Hematopoietic multipotent progenitor cell treated with erythropoietin and hydrocortisone succinate and interleukin-3 and kit ligand, for 17 days (in vitro differentiated cells): ENCODE measurements at regions not wholly inside any gene's neighbourhood (a gene's known extent, or its start where the extent isn't known, plus 50 kb on each side); places are given as distances from the start of the nearest gene placed in this dataset.

Source experiments
- DNase-seq: peaks from one replicate; pipeline ENCODE4 v3.0.0-alpha.2; 2015; ENCODE audit warnings: low spot score

DNA sequence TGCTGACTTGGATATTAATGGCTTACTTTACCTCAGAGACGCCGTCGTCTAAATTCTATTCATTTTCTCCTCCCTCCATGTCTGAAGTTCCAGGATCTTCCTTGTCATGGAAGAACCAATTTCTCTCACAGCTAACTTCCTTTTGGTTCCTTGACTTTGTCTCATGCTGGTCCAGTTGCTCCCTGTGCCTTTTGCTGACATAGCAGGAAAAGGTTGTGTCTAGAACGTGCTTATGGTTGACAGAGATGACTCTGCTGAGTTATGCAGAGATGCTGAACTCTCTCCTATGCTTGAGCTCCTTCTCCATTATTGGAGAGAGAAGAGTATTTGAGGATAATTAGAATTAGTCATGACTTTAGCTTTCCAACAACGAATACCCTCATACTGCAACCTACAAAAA, 1338.9 kb downstream of the MAT2B start:
- DNase-seq = no peak

DNA sequence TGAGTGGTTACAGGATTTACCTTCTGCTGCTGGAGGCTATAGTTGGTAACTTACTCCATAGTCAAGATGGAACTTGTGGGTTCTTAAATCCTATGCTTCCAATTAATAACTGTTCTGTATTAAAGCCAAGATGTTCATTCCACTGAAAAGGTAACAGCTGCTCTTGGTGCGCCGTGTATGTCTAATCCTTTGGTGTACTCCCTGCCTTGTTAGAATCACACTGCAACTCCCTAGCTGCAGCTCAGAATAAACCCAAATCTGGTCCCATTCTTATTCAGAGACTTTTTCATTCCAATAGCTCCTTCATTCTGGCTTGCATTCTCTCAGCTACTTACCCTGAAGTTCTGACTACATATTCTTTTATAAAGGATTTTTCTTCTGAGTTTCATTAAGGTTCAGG, 1355.5 kb downstream of the MAT2B start:
- no peak for DNase-seq

DNA sequence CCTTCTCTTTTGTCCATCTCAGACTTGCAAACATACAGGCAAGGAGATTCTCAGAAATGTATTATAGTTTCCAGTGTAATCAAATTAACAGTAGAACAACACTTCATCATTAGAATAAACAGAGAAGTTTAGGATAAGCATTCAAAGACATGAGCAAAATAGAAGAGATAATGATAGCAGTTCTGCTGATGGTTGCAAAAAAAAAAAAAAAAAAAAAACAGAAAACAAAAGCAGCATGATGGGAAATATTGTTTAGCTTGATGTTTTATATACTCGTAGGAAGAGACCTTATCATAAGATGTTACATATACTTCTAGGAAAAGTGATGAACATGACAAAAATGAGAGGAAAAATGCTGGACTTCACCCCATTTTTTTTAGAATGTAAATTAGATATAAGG, 1356.2 kb downstream of the MAT2B start:
- DNase-seq = no peak

DNA sequence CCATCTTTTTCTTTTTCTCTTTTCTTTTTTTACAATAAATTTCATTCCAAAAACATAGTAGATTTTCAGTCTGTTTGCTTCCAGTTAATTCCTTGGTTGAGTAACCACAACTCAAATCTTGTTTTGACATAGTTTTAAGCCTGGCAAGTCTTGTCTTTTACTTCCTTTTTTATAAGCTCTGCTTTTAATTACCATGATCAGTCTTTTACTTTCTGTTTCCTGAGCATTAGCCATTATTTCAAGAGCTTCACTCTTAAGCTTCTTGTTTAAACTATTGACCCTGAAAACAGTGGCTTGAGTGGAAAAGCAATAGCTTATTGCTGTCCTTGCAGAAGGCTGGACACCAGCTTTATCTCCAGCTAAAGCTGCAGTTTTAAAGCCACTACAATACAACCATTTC, 1363.3 kb downstream of the MAT2B start:
- DNase-seq = no peak

DNA sequence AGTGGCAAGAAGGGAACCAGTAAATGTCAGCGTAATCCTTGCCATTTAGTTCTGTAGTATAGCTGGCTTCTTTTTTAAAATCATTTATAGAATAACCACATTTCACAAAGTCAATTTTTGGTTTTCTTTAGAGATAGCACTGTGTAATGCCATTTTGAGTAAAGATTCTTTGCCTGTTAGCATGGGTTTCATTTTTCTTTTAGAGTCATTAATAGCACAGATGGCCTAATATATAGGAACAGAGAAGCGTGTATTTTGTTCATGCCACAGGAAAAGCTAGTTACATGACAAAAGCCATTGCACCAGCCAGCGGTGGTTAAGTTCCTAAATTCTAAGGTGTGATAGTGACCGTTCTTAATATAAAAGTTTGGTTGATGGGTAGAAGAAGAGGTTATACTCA, 1363.9 kb downstream of the MAT2B start:
- no peak for DNase-seq

DNA sequence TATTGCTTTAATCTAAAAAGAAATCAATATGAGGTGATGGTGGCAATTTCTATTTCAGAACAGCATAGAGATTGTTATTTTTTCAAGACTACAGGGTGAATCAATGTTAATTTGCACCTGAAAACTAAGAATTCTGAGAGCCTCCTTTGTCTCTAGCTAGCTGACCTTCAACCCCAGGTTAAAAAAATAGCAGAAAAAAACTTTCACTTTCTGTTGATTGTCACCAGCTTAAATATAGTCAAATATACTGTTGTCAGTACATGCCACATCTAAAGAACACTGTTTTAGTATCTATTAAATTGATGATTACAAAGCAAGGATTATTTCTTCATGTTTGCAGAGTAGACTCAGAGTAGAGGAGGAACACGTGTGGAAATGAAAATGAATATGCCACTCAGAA, 1371.4 kb downstream of the MAT2B start:
- no peak for DNase-seq

DNA sequence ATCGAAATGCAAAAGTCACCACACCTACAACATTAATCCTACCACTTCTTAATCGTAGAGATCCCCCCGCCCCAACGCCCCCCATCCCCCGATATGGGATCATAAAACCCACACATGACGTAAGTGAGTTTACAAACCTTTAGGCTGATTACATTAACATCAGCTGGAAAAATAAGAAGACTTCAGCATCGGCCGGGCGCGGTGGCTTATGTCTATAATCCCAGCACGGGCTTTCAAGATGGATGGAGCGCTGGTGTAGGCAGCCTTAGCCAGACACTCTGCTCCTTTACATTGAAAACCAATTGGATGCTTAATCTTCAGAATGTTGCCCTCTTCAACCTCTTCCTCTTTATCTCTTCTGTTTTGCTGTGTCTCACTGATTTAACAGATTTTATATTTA, 1376.0 kb downstream of the MAT2B start:
- no peak for DNase-seq

DNA sequence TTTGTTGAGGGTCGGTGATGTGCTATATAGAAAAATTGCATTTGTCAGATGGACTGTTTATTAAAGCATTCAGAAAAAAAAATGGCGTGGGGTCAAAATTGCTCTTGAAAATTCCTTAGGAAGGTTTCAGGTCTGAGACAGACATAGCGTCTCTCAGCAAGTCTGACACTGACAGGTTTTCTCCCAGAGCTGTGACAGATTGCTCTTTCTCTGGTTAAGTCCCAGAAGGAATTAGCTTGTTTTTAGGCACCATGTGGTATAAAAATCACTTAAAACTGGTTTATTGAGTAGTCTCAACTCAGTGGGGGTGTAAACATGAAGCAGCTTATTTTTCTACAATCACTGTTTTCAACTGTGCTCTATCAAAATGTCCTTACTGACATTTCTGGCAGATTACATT, 1379.8 kb downstream of the MAT2B start:
- DNase-seq = no peak

DNA sequence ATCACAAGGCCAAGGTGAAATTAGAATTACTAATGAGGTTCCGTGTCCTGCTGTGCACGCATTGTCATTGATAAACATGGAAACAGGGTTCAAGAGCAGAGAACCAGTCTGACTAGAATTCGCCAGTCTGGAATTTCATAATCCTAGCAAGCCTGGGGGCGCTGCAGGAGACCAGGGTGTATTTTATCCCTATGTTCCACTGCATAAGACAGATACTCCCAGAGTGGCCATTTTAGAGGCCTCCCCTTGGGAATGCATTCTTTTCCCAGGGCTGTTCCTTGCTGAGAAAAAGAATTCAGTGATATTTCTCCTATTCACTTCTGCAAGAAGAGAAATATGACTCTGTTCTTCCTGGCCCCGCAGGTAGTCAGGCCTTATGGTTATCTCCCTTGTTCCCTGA, 1387.7 kb downstream of the MAT2B start:
- no peak for DNase-seq

DNA sequence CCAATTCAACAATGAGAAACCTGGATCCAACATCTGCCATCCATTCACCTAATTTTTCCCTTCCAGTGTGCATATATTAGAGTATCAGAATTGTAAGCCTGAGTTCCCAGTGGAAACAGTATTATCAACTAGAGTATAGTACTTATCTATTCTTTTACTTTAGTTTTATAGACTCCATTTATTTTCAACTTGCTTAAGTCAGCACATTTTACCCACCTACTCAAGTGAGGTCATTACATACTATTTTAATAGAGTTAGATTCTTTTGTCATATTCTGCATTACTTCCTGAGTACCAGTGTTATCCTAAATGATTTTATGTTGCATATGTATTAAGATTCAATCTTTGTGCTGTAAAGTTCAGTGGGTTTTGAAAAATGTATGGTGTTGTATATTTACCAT, 1393.3 kb downstream of the MAT2B start:
- DNase-seq = no peak

DNA sequence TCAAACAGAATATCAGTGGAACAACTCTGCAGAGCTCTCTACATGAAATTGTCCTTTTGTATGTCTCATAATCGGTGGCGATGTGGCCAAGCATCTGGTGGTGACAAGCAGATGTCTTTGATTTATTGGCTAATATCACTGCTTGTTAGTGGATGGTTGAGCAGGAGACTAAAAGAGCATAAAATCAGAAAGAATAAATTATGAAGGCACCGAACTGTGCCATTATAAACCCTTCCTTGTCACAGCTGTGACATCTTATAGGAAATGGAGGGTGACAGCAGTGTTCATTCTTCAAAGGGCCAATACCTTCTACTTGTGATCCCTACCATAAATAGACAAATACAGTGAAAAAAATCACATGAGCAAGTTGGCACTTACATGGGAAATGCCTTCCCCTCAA, 1404.3 kb downstream of the MAT2B start:
- DNase-seq = no peak

DNA sequence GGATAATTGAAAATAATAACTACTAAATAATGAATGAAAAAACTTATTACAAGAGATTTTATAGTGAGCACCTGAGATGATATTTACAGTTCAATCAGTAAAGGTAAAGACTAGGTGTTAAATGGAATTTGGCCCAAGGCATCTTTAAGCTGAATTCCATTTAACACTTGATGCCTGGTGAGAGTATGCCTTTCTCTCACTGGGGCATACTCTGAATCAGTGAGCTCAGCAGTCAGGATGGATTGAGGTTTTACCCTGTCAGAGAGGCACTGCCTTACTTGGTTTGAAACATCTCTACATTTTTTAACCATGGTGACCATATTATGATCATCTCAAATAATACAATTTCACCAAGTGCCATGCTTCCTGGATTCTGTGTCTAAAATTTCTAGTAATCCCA, 1416.3 kb downstream of the MAT2B start:
- no peak for DNase-seq

DNA sequence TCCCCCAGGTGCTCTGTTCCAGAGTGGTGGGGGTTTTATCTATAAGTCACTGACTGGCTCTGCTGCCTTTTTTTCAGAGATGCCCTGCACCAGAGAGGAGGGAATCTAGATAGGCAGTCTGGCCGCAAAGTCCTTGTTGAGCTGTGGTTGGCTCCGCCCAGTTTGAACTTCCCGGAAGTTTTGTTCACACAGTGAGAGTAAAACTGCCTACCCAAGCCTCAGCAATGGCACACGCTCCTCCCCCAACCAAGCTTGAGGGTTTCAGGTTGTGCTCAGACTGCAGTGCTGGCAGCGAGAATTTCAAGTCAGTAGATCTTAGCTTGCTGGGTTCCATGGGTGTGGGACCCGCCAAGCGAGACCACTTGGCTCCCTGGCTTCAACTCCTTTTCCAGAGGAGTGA, 1428.6 kb downstream of the MAT2B start:
- DNase-seq = no peak

DNA sequence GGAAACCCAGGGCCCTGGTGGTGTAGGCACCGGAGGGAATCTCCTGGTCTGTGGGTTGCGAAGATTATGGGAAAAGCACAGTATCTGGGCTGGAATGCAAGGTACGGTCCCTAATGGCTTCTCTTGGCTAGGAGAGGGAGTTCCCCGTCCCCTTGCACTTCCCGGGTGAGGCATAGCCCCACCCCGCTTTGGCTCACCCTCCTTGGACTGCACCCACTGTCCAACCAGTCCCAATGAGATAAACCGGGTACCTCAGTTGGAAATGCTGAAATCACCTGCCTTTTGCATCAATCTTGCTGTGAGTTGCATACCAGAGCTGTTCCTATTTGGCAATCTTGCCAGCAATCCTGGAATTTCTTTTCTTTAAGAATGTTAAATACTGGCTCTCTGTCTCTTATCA, 1429.1 kb downstream of the MAT2B start:
- no peak for DNase-seq

DNA sequence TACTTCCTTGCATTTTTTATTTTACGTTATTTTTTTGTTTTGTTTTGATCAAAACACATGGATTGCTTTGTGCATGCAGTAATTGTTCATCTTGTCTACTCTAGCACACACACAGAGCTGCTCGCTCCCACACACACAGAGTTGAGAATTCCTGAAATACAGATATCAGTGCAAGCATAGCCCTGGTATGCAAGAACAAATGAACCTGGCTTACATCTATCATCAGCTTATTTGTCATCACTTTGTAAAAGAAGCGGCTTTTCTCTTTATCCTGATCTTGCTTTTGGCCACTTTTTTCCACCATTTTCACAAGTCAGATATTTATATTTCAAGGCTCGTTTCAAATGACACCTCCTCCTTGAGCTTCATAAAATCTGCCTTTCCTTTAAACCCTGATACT, 1435.7 kb downstream of the MAT2B start:
- DNase-seq = no peak

DNA sequence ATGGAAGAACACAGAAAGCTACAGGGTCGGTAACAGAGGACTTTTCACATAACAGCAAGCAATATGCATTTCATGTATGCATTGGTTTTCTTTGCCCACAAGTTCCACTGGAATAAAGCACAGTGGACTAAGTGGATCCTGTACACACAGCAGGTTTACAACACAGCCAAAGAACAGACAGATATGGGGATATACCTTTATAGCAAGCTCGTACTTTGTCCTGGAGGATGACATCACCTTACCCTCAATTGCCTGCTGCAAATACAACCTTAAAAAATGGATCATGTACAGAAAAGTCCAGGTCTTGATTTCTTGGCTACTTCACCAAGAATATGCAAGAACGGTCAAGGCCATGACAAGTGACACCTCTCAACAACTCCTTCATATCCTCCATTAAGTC, 1445.5 kb downstream of the MAT2B start:
- DNase-seq = no peak

DNA sequence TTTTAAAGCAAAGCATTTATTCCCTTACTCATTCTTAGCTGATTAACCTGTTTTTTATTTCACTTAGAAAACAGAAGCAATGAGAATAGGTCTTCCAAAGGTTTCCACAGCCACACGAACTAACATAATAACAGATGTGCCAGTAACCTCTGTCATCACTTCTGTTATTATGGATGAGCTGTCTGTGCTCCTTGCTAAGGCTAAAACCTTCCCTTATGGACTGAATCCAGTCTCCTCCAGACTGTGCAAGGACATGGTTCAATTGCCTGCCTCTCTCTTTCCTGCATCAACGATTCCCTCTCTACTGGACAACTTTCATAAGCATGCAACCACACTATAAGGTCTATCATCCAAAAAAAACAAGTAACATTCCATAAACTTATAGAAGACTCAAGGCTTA, 1446.2 kb downstream of the MAT2B start:
- no peak for DNase-seq

DNA sequence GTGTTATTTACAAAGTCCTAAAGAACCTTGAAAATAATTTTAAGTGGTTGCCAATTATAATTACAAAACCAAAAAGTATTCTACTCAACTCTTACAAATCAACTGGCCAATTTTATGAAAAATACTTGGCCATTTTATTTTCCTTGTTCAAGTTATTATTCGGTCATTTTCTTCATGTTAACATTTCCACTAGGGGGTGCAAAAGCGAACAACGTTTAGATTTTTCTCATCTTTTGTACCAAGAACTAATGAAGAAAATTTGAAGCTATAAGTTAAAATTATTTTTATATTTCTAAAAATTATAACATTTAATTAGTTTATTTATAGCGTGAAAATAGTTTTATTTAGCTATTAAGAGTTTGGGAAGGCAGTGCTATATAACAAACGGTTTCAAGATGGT, 1453.3 kb downstream of the MAT2B start:
- no peak for DNase-seq

DNA sequence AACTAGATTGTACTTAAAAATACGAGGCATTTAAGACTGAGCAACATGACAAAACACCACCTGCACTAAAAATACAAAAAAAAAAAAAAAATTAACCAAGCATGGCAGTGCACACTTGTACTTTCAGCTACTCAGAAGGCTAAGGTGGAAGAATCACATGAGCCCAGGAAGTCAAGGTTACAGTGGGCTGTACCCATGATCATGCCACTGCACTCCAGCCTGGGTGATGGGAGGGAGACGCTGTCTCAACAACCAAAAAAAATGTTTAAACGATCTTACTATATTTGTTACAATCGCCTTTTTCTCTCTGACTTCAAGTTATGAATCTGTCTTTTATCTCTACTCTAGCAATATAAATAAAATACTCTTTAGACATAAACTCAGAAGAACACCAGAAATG, 1454.3 kb downstream of the MAT2B start:
- DNase-seq = no peak

DNA sequence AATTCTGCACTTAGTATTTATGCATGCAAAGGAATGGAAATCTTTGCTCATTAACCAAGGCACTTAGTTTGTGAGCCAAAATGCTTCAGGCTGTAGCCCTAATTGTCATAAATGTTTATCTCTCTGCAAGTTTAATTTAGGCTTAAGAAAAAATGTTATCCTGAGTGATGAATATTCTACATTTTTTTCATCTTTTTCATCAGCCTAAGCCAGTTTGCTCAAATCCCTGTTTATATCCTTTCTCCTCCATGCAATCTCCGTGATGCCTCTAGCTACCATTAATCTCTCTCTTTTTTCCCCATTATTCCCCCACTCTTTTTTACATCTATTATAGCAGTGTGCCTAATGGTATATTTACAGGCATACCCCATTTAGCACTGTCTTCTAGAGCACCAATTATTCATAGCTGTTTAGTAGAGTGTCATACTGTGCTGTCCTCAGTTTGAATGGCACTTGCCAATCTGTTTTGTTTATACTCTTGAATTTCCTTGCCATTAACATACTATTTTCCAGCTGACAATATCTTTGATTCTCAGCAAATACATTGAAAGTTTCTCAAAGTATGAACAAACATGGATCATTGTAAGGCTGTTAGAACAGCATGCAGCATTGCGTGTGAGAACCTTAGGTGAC, 1457.0 kb downstream of the MAT2B start:
- no peak for DNase-seq

DNA sequence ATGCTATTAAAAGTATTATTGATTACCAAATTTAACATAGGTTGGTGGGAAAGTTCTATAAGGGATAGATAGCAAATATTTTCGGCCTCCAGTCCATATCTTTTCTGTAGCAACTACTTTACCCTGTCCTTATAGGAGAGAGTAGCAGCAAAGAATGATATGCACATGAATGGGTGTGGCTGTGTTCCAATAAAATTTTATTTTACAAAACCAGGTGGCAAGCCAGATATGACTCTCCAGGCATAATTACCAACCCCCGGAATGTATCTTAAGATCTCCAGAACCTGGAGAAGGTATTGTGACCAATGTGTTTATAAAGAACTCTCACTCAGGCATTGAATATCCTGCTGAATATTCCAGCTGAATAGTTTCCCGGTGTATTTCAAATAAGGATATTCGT, 1461.2 kb downstream of the MAT2B start:
- DNase-seq = no peak

DNA sequence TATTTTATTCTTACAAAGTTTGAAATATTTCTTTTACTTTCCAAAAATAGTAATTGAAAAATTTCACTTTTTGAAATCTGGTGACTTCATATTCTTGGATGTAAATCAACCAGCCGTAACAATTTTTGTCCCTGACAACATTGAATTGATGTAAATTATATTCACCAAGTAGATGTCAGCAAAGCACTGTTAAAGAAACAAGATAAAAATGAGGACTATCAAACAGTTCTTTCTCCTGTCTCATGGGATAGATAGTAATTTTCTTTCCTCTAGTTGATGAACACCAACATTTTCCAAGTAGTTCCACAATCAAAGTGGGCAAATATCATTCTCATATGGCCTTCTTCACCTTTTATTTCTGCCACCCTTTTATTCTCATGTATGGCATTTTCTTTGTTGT, 1461.9 kb downstream of the MAT2B start:
- DNase-seq = no peak

DNA sequence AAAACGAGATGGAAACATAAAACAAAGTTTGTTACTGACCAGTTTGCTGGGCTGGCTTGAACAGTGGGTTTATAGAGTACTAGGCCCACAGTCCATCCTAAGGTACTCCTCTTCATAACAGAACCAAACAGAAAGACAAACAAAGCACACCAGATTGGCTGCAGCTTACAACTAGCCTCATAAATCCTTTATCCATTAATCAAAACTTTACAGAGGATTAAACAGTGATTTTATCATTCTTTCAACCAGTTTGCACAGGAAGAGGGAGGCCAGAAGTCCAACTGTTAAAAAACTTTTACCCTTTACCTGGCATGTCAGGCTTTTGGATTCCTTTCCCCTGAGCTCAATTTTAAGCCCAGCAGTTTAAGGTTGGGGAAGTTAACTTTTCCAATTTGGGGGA, 1467.6 kb downstream of the MAT2B start:
- DNase-seq = no peak

DNA sequence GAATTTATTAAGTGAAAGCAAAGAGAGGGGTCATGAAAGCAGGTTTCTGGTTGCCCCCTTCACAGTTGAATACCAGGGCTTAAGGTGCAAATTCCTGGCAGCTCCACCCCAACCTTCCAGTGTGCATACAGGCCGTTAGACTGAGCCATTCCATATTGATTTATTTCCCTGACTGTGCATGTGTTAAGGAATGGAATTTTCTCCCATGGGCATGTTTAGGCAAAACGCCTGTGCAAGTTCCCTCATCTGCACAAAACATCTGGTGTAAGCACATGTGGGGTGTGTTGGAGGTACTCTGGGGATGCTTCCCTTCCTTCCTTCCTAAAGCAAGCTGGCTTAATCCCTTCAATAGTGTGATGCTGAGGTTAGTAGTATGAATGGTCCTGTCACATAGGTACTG, 1470.6 kb downstream of the MAT2B start:
- DNase-seq = no peak

DNA sequence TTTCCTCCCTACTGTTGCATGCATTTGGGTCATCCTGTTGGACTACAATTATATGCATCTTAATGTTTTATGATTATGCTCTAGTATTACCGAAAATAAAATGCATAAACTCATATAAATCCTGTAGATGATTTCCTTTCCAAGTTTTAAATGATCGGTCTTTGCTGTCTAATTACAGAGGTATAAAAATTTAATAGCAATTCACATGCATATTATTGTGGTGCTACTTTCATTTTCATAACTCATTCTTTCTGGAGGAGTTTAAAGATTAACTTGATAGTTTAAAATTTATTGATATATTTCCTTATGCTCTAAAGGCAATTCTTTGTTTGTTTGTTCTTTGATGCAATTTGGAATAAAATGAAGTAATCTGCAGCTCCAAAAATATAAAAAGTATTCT, 1475.1 kb downstream of the MAT2B start:
- no peak for DNase-seq
